MM.1S (cell line): ENCODE measurements at regions not wholly inside any gene's neighbourhood (a gene's known extent, or its start where the extent isn't known, plus 50 kb on each side); places are given as distances from the start of the nearest gene placed in this dataset.

Experiments used
- DNase-seq: peaks from one replicate; pipeline ENCODE4 v3.0.0-alpha.2; 2015
- H2AFZ ChIP-seq: fragments of 300-600 bp; sonication (generic); 2 replicates; pipeline ENCODE4 v1.6.0; 2016; ENCODE audit warnings: antibody characterized with exemption, low read length
- H3F3A ChIP-seq: fragments of 300-600 bp; sonication (generic); 2 replicates; pipeline ENCODE4 v1.6.1; 2016; ENCODE audit warnings: mild to moderate bottlenecking, antibody characterized with exemption, low read length, moderate library complexity, mixed read lengths; ENCODE audit not compliant: insufficient read depth
- H3K27ac ChIP-seq: fragments of 300-600 bp; sonication (generic); 2 replicates; pipeline ENCODE4 v1.5.1; 2016; ENCODE audit warnings: mild to moderate bottlenecking, low read length
- H3K27me3 ChIP-seq: fragments of 300-600 bp; sonication (generic); replicated peaks from 2 replicates; pipeline ENCODE4 v1.6.0; 2016; ENCODE audit warnings: low read length; ENCODE audit not compliant: insufficient read depth
- H3K36me3 ChIP-seq: fragments of 300-600 bp; sonication (generic); replicated peaks from 2 replicates; pipeline ENCODE4 v1.6.1; 2016; ENCODE audit warnings: mild to moderate bottlenecking, low read length, mixed read lengths; ENCODE audit not compliant: insufficient read depth
- H3K4me1 ChIP-seq: fragments of 300-600 bp; sonication (generic); 2 replicates; pipeline ENCODE4 v1.6.1; 2016; ENCODE audit warnings: low read length, mixed read lengths
- H3K4me2 ChIP-seq: fragments of 300-600 bp; sonication (generic); 2 replicates; pipeline ENCODE4 v1.6.0; 2016; ENCODE audit warnings: low read depth, low read length
- H3K4me3 ChIP-seq: fragments of 300-600 bp; sonication (generic); 2 replicates; pipeline ENCODE4 v1.5.1; 2016; ENCODE audit warnings: low read length, mixed read lengths
- H3K79me2 ChIP-seq: fragments of 300-600 bp; sonication (generic); 2 replicates; pipeline ENCODE4 v1.6.1; 2016; ENCODE audit warnings: mixed run types, low read length, mixed read lengths
- H3K9ac ChIP-seq: fragments of 300-600 bp; sonication (generic); 2 replicates; pipeline ENCODE4 v1.6.1; 2016; ENCODE audit warnings: low read length, mixed read lengths
- H3K9me2 ChIP-seq: fragments of 300-600 bp; sonication (generic); replicated peaks from 2 replicates; pipeline ENCODE4 v1.6.1; 2016; ENCODE audit warnings: mild to moderate bottlenecking, low read length, mixed read lengths; ENCODE audit not compliant: insufficient read depth
- H3K9me3 ChIP-seq: fragments of 300-600 bp; sonication (generic); replicated peaks from 2 replicates; pipeline ENCODE4 v1.6.1; 2016; ENCODE audit warnings: mild to moderate bottlenecking, low read length, mixed read lengths; ENCODE audit not compliant: insufficient read depth
- H4K20me1 ChIP-seq: fragments of 300-600 bp; sonication (generic); 2 replicates; pipeline ENCODE4 v1.6.1; 2016; ENCODE audit warnings: mild to moderate bottlenecking, low read length, moderate library complexity, mixed read lengths; ENCODE audit not compliant: insufficient read depth
- CTCF ChIP-seq: fragments of 300-600 bp; sonication (generic); IDR thresholded peaks from 2 replicates; pipeline ENCODE4 v1.5.1; 2016; ENCODE audit warnings: antibody characterized with exemption, low read length, mixed read lengths
- EZH2 ChIP-seq: fragments of 300-600 bp; sonication (generic); optimal IDR thresholded peaks from 2 replicates; pipeline ENCODE3; 2017; ENCODE audit warnings: low read depth, mild to moderate bottlenecking, antibody characterized with exemption, low read length, mixed read lengths
- EZH2phosphoT487 ChIP-seq: fragments of 300-600 bp; sonication (generic); IDR thresholded peaks from 2 replicates; pipeline ENCODE4 v1.6.1; 2018; ENCODE audit warnings: antibody characterized with exemption, low read length

GRCh38 chr5:166358127-166358830 lies 1933.2 kb upstream of the WWC1 start:
- H3K36me3 ChIP-seq, result no peaks in the 10 kb centered on the region
- H3K27ac ChIP-seq, result no peak overlapping the region
- no peaks in the 10 kb centered on the region for H3K27me3 ChIP-seq
- H3K9me2 ChIP-seq, result no peaks in the 10 kb centered on the region
- no peaks in the 10 kb centered on the region for H3F3A ChIP-seq
- no peak overlapping the region for H3K4me2 ChIP-seq
- H4K20me1 ChIP-seq, result no peaks in the 10 kb centered on the region
- no peaks in the 10 kb centered on the region for H3K9me3 ChIP-seq
- H3K4me1 ChIP-seq, result no peaks in the 10 kb centered on the region
- TF ChIP-seq CTCF (no peak), EZH2phosphoT487 (no peak), EZH2 (no peak)
- H3K79me2 ChIP-seq, result no peaks in the 10 kb centered on the region
- no peak for DNase-seq
- H2AFZ ChIP-seq, result no peak overlapping the region
- no peak overlapping the region for H3K9ac ChIP-seq
- H3K4me3 ChIP-seq, result no peak overlapping the region

- no peaks in the 10 kb centered on the region for H3K27me3 ChIP-seq
- H3K4me3 ChIP-seq, result no peak overlapping the region
- no peaks in the 10 kb centered on the region for H3K9me2 ChIP-seq
- H3K9me3 ChIP-seq, result no peaks in the 10 kb centered on the region
- no peak overlapping the region for H3K9ac ChIP-seq
- no peaks in the 10 kb centered on the region for H3K36me3 ChIP-seq
- no peak overlapping the region for H2AFZ ChIP-seq
- H3F3A ChIP-seq, result no peaks in the 10 kb centered on the region
- no peak for TF ChIP-seq CTCF
- TF ChIP-seq EZH2phosphoT487, result no peak
- TF ChIP-seq EZH2, result no peak
- no peaks in the 10 kb centered on the region for H4K20me1 ChIP-seq
- H3K4me1 ChIP-seq, result no peaks in the 10 kb centered on the region
- H3K4me2 ChIP-seq, result no peak overlapping the region
- no peak overlapping the region for H3K27ac ChIP-seq
- no peak for DNase-seq
- no peaks in the 10 kb centered on the region for H3K79me2 ChIP-seq
These were observed 1928.2 kb upstream of the WWC1 start for GRCh38 chr5:166363087-166363760.

GRCh38 chr5:166365164-166365563 lies 1926.3 kb upstream of the WWC1 start:
- no peak for DNase-seq
- Histone ChIP-seq H3K9me3 (no peaks in the 10 kb centered on the region), H3K4me3 (no peak overlapping the region), H2AFZ (no peak overlapping the region), H3K27ac (no peak overlapping the region), H3K4me2 (no peak overlapping the region), H3K9me2 (no peaks in the 10 kb centered on the region), H3K4me1 (no peaks in the 10 kb centered on the region), H3K36me3 (no peaks in the 10 kb centered on the region), H3K79me2 (no peaks in the 10 kb centered on the region), H3K9ac (no peak overlapping the region), H3K27me3 (no peaks in the 10 kb centered on the region), H4K20me1 (no peaks in the 10 kb centered on the region), H3F3A (no peaks in the 10 kb centered on the region)
- no peak for TF ChIP-seq EZH2
- TF ChIP-seq CTCF, result no peak
- TF ChIP-seq EZH2phosphoT487, result no peak
